CD14-positive monocyte (primary cell): ENCODE measurements at regions not wholly inside any gene's neighbourhood (a gene's known extent, or its start where the extent isn't known, plus 50 kb on each side); places are given as distances from the start of the nearest gene placed in this dataset.

Experiments
- DNase-seq, 3 donors: peaks; one replicate each; pipeline ENCODE4 v3.0.0-alpha.2; 2011 to 2022
- H2AFZ ChIP-seq: 2 replicates; pipeline ENCODE4 v1.6.0; 2012; ENCODE audit warnings: mild to moderate bottlenecking, low read depth, low read length, inconsistent platforms; ENCODE audit not compliant: insufficient read depth, poor library complexity, severe bottlenecking
- H3K27ac ChIP-seq, 2 donors: 1 replicate in 1 of 2; 2 replicates in 1 of 2; pipeline ENCODE4 v1.5.1; 2012 to 2013; ENCODE audit warnings: low read length in 2 of 2, control low read depth in 1 of 2, inconsistent platforms in 1 of 2, low read depth in 1 of 2, mild to moderate bottlenecking in 1 of 2
- H3K27me3 ChIP-seq, 2 donors: one replicate each; pipeline versions ENCODE4 v1.6.0 to v1.6.1; 2011 to 2013; ENCODE audit warnings: low read length in 2 of 2; ENCODE audit not compliant: control insufficient read depth in 2 of 2, insufficient read depth in 2 of 2
- H3K36me3 ChIP-seq, 2 donors: replicated peaks in 1 of 2; 1 replicate in 1 of 2; 2 replicates in 1 of 2; pipeline versions ENCODE4 v1.5.1 to v1.6.1; 2012 to 2013; ENCODE audit warnings: low read length in 2 of 2, control low read depth in 1 of 2, inconsistent platforms in 1 of 2, mild to moderate bottlenecking in 1 of 2; ENCODE audit not compliant: insufficient read depth in 2 of 2, control insufficient read depth in 1 of 2
- H3K4me1 ChIP-seq, 2 donors: 1 replicate in 1 of 2; 2 replicates in 1 of 2; pipeline versions ENCODE4 v1.5.1 to v1.6.1; 2012 to 2013; ENCODE audit warnings: low read length in 2 of 2, control low read depth in 1 of 2, inconsistent platforms in 1 of 2, mild to moderate bottlenecking in 1 of 2, moderate library complexity in 1 of 2; ENCODE audit not compliant: insufficient read depth in 2 of 2, control insufficient read depth in 1 of 2
- H3K4me2 ChIP-seq: replicated peaks from 2 replicates; pipeline ENCODE3; 2012; ENCODE audit warnings: low read length, moderate library complexity, mild to moderate bottlenecking; ENCODE audit not compliant: poor library complexity, severe bottlenecking; ENCODE audit errors: extremely low read depth
- H3K4me3 ChIP-seq, 3 experiments: fragments of 200-600 bp in 1 of 3; sonication (generic) in 1 of 3; replicated peaks in 1 of 3; 1 replicate in 2 of 3; 2 replicates in 1 of 3; pipeline ENCODE4 v1.5.1; 2011 to 2013; ENCODE audit warnings: low read length in 3 of 3, mild to moderate bottlenecking in 3 of 3, control low read depth in 2 of 3, low read depth in 2 of 3, inconsistent platforms in 1 of 3, moderate library complexity in 1 of 3
- H3K79me2 ChIP-seq: 2 replicates; pipeline ENCODE4 v1.6.0; 2012; ENCODE audit warnings: mild to moderate bottlenecking, control low read depth, inconsistent platforms, low read length, moderate library complexity; ENCODE audit not compliant: insufficient read depth
- H3K9ac ChIP-seq: 2 replicates; pipeline ENCODE4 v1.6.0; 2017; ENCODE audit warnings: low read length, mild to moderate bottlenecking; ENCODE audit not compliant: insufficient read depth, poor library complexity, severe bottlenecking
- H3K9me3 ChIP-seq, 2 donors: replicated peaks in 1 of 2; 1 replicate in 1 of 2; 2 replicates in 1 of 2; pipeline versions ENCODE4 v1.5.1 to v1.6.1; 2012 to 2013; ENCODE audit warnings: low read length in 2 of 2, control low read depth in 1 of 2; ENCODE audit not compliant: control insufficient read depth in 1 of 2, insufficient read depth in 1 of 2
- H4K20me1 ChIP-seq: 2 replicates; pipeline ENCODE4 v1.6.0; 2012; ENCODE audit warnings: mild to moderate bottlenecking, low read length, control low read depth, moderate library complexity; ENCODE audit not compliant: insufficient read depth
- H3K27ac Mint-ChIP-seq, 7 donors: one replicate each; pipeline ENCODE4 v1.8.0; 2020; ENCODE audit warnings: mild to moderate bottlenecking in 7 of 7, mixed read lengths in 7 of 7, moderate library complexity in 6 of 7, inconsistent platforms in 2 of 7
- H3K27me3 Mint-ChIP-seq, 3 donors: one replicate each; pipeline ENCODE4 v1.8.0; 2021 to 2022; ENCODE audit warnings: low read depth in 3 of 3, mild to moderate bottlenecking in 3 of 3, mixed read lengths in 3 of 3, moderate library complexity in 3 of 3, inconsistent platforms in 1 of 3
- H3K36me3 Mint-ChIP-seq, 2 donors: one replicate each; pipeline ENCODE4 v1.8.0; 2020; ENCODE audit warnings: mixed read lengths in 2 of 2, inconsistent platforms in 1 of 2, mild to moderate bottlenecking in 1 of 2
- H3K4me1 Mint-ChIP-seq: one replicate; pipeline ENCODE4 v1.8.0; 2020; ENCODE audit warnings: mild to moderate bottlenecking, mixed read lengths
- H3K4me3 Mint-ChIP-seq, 2 donors: one replicate each; pipeline ENCODE4 v1.8.0; 2020; ENCODE audit warnings: mild to moderate bottlenecking in 2 of 2, mixed read lengths in 2 of 2, moderate library complexity in 1 of 2
- H3K9me3 Mint-ChIP-seq, 7 donors: one replicate each; pipeline ENCODE4 v1.8.0; 2020 to 2022; ENCODE audit warnings: mixed read lengths in 7 of 7, mild to moderate bottlenecking in 6 of 7, moderate library complexity in 6 of 7, inconsistent platforms in 2 of 7
- WGBS: methylation state at CpG from one replicate; pipeline ENCODE4 v1.1.5; 2013; ENCODE audit warnings: missing lambda C conversion rate; ENCODE audit not compliant: insufficient coverage; 5-methylcytosine and 5-hydroxymethylcytosine counted together
- intact Hi-C, 2 donors: fragments of 100-400 bp; cut with micrococcal nuclease; formaldehyde crosslinking; loops; one replicate each; pipeline versions ENCODE4 v1.15.0 to v1.15.1; 2023
- TF ChIP-seq, protein P1 (sequence below): fragments of 200-600 bp; IDR thresholded peaks from one replicate; pipeline ENCODE4 v1.8.0; 2022; ENCODE audit warnings: antibody characterized with exemption, mild to moderate bottlenecking

DNA sequence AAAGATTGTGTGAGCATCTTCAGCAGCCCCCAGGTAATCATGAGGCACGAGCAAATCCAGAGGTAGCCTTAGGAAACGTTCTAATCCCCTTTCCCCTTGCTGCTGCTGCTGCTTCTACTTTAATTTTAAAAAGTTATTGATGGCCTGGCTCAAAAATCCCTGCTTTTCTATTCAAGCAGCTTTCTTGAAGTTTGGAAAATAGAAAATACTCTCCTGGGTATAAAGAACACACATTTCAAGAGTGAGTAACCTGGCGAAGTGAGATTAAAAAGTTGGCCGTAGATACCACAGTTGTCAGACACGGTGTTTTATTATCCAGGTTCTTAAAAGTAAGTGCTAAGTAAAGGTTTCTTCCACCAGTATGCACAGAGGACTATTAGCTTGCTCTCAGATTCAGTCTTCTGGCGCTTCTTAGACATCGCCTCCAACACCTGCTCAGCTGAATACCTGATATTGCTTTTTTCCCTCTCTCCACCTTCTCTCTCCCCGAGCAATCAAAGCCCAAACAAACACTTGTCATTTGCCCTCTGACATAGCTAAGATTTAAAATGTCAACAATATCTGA lies 150.7 kb downstream of the EDN3 start:
- no peaks in the 10 kb centered on the region for H4K20me1 ChIP-seq
- TF ChIP-seq, protein P1, sequence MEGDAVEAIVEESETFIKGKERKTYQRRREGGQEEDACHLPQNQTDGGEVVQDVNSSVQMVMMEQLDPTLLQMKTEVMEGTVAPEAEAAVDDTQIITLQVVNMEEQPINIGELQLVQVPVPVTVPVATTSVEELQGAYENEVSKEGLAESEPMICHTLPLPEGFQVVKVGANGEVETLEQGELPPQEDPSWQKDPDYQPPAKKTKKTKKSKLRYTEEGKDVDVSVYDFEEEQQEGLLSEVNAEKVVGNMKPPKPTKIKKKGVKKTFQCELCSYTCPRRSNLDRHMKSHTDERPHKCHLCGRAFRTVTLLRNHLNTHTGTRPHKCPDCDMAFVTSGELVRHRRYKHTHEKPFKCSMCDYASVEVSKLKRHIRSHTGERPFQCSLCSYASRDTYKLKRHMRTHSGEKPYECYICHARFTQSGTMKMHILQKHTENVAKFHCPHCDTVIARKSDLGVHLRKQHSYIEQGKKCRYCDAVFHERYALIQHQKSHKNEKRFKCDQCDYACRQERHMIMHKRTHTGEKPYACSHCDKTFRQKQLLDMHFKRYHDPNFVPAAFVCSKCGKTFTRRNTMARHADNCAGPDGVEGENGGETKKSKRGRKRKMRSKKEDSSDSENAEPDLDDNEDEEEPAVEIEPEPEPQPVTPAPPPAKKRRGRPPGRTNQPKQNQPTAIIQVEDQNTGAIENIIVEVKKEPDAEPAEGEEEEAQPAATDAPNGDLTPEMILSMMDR: no peak
- H3K9ac ChIP-seq: no peak overlapping the region
- H3K4me2 ChIP-seq: no peak overlapping the region
- no peak overlapping the region for H3K27ac ChIP-seq
- no peaks in the 10 kb centered on the region for H3K4me1 ChIP-seq
- peaks cover 2 to 3% of the 10 kb centered on the region in 2 donors for H3K27me3 ChIP-seq
- no peak overlapping the region for H2AFZ ChIP-seq
- H3K79me2 ChIP-seq: no peaks in the 10 kb centered on the region
- Mint-ChIP-seq H3K27me3 (peaks cover 5 to 26% (median 6%) of the 10 kb centered on the region in 3 donors), H3K4me1 (no peaks in the 10 kb centered on the region), H3K36me3 (no peaks in the 10 kb centered on the region), H3K4me3 (no peak overlapping the region), H3K9me3 (peaks cover 0 to 2% (median 0%) of the 10 kb centered on the region in 7 donors), H3K27ac (no peak overlapping the region)
- H3K36me3 ChIP-seq: no peaks in the 10 kb centered on the region
- H3K4me3 ChIP-seq: no peak overlapping the region
- no peaks in the 10 kb centered on the region for H3K9me3 ChIP-seq
- WGBS: 90% methylated on average over 2 of the region's 8 CpGs
- DNase-seq: no peak
- intact Hi-C loops: no loop called here

DNA sequence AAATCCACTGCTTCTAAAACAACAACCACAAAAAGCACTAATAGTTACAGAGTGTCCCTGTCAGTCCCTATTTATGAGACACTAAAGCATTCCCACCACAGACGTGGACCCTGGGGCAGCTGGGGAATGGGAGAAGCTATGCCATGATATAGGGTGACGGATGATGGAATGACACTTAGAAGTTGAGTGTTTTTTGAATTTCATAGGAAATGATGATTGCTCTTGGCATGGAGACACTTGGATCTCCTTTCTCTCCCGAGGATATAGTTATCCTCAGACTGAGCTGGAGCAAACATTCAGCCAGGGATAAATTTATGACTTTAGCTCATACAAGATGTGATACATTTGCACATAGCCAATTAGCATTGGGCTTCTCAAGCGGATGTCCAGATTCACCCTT lies 151.2 kb downstream of the EDN3 start:
- Mint-ChIP-seq H3K27ac (no peak overlapping the region), H3K36me3 (no peaks in the 10 kb centered on the region), H3K4me1 (no peaks in the 10 kb centered on the region), H3K9me3 (peaks cover 0 to 2% (median 0%) of the 10 kb centered on the region in 7 donors), H3K27me3 (peaks cover 7 to 24% (median 9%) of the 10 kb centered on the region in 3 donors), H3K4me3 (no peak overlapping the region)
- H4K20me1 ChIP-seq: no peaks in the 10 kb centered on the region
- TF ChIP-seq, protein P1: no peak
- no peak overlapping the region for H2AFZ ChIP-seq
- WGBS: 96% methylated on average over 3 of the region's 4 CpGs
- no peak overlapping the region for H3K27ac ChIP-seq
- intact Hi-C loops: no loop called here
- H3K9me3 ChIP-seq: no peaks in the 10 kb centered on the region
- H3K4me3 ChIP-seq: no peak overlapping the region
- no peaks in the 10 kb centered on the region for H3K79me2 ChIP-seq
- H3K4me1 ChIP-seq: no peaks in the 10 kb centered on the region
- DNase-seq: no peak
- no peak overlapping the region for H3K9ac ChIP-seq
- no peak overlapping the region for H3K4me2 ChIP-seq
- no peaks in the 10 kb centered on the region for H3K36me3 ChIP-seq
- H3K27me3 ChIP-seq: peaks cover 2 to 3% of the 10 kb centered on the region in 2 donors
